Sigmoid colon (tissue), 6 donors: ENCODE measurements at regions not wholly inside any gene's neighbourhood (a gene's known extent, or its start where the extent isn't known, plus 50 kb on each side); places are given as distances from the start of the nearest gene placed in this dataset.

ENCODE experiments used
- DNase-seq: peaks from one replicate; pipeline ENCODE4 v3.0.0-alpha.2; 2019
- H3K27ac ChIP-seq, 4 donors: fragments of 200-600 bp; sonication (generic); one replicate each; pipeline ENCODE4 v1.5.1; 2016 to 2019; ENCODE audit warnings: mild to moderate bottlenecking in 1 of 4
- H3K27me3 ChIP-seq, 3 donors: fragments of 200-600 bp; sonication (generic); one replicate each; pipeline ENCODE4 v1.5.1; 2019; ENCODE audit warnings: mild to moderate bottlenecking in 1 of 3
- H3K36me3 ChIP-seq, 4 donors: fragments of 200-600 bp; sonication (generic); one replicate each; pipeline ENCODE4 v1.5.1; 2016 to 2019
- H3K4me1 ChIP-seq, 4 donors: fragments of 200-600 bp; sonication (generic); one replicate each; pipeline ENCODE4 v1.5.1; 2017 to 2019
- H3K4me3 ChIP-seq, 4 donors: fragments of 200-600 bp; sonication (generic); one replicate each; pipeline ENCODE4 v1.5.1; 2017 to 2019; ENCODE audit warnings: mild to moderate bottlenecking in 2 of 4, moderate library complexity in 1 of 4
- H3K9me3 ChIP-seq, 4 donors: fragments of 200-600 bp in 3 of 4; sonication (generic) in 3 of 4; one replicate each; pipeline versions ENCODE4 v1.5.1 to v1.6.1; 2013 to 2019
- EP300 ChIP-seq, 4 donors: sonication (generic); formaldehyde crosslinking; IDR thresholded peaks; one replicate each; pipeline ENCODE4 v1.6.1; 2017; ENCODE audit warnings: antibody characterized with exemption in 4 of 4
- POLR2A ChIP-seq, 2 donors: fragments of 450-650 bp; IDR thresholded peaks; one replicate each; pipeline ENCODE4 v1.6.1; 2016; ENCODE audit warnings: antibody characterized with exemption in 2 of 2, mild to moderate bottlenecking in 2 of 2, moderate library complexity in 2 of 2
- POLR2AphosphoS5 ChIP-seq, 4 donors: sonication (generic); formaldehyde crosslinking; IDR thresholded peaks; one replicate each; pipeline ENCODE4 v1.6.1; 2017; ENCODE audit warnings: antibody characterized with exemption in 4 of 4
- WGBS, 2 donors: extraction: QIAGEN DNeasy Blood & Tissue Kit; methylation state at CpG; one replicate each; pipeline ENCODE4 v1.1.7; 2013; 5-methylcytosine and 5-hydroxymethylcytosine counted together
- intact Hi-C: fragments of 100-400 bp; cut with DNase I; formaldehyde crosslinking; loops from one replicate; pipeline ENCODE4 v1.15.1; 2023
- TF ChIP-seq, protein P1 (sequence below), 4 experiments: fragments of 450-650 bp in 3 of 4; fragments of 200-600 bp in 1 of 4; IDR thresholded peaks; one replicate each; pipeline ENCODE4 v1.5.1; 2016 to 2019; ENCODE audit warnings: antibody characterized with exemption in 4 of 4, mild to moderate bottlenecking in 3 of 4, moderate library complexity in 2 of 4
- donor health status: healthy with polysubstance abuse.
- donor health status: healthy.

DNA sequence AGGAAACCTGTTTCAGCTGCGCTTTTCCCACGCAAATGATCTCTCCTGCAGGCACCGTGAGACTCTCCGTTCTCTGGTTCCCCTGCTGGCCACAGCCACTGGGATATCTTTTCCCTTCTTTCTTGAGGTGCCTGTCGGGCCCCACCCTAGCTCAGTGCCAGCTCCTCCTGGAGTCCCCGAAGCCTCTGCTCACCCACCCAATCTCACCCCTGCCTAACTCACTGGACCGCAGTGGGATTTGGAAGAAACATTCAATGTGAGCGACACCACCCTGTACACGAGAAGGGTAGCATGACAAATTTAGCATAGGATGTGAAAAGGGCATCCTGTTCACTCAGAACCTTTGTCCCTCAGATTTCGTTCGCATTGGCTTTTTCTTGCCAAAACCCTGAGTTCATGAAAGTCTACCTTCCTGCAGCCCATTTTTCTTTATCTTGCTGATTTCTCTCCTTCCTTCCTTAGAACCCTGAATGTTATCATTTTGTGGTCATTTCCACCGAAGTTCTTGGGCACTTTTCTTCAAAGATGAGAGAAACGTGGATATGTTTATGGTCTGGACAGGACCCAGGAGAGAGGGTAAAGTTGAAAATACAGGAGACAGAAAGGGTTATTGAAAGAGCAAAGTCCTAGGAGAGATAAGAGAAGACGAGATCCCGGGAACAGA, 63.6 kb upstream of the ELK3 start:
- no peaks in the 10 kb centered on the region for H3K27me3 ChIP-seq
- H3K27ac ChIP-seq: no peak overlapping the region
- no peaks in the 10 kb centered on the region for H3K4me1 ChIP-seq
- H3K4me3 ChIP-seq: no peak overlapping the region
- TF ChIP-seq POLR2AphosphoS5 (IDR thresholded peaks at IDR 0.05) (no peak), POLR2A (IDR thresholded peaks at IDR 0.05) (no peak), EP300 (IDR thresholded peaks at IDR 0.05) (no peak)
- TF ChIP-seq, protein P1, sequence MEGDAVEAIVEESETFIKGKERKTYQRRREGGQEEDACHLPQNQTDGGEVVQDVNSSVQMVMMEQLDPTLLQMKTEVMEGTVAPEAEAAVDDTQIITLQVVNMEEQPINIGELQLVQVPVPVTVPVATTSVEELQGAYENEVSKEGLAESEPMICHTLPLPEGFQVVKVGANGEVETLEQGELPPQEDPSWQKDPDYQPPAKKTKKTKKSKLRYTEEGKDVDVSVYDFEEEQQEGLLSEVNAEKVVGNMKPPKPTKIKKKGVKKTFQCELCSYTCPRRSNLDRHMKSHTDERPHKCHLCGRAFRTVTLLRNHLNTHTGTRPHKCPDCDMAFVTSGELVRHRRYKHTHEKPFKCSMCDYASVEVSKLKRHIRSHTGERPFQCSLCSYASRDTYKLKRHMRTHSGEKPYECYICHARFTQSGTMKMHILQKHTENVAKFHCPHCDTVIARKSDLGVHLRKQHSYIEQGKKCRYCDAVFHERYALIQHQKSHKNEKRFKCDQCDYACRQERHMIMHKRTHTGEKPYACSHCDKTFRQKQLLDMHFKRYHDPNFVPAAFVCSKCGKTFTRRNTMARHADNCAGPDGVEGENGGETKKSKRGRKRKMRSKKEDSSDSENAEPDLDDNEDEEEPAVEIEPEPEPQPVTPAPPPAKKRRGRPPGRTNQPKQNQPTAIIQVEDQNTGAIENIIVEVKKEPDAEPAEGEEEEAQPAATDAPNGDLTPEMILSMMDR (IDR thresholded peaks at IDR 0.05): no peak
- intact Hi-C loops: no loop called here
- no peaks in the 10 kb centered on the region for H3K36me3 ChIP-seq
- 69 to 77% methylated on average over 15 of the region's 15 CpGs for WGBS, 2 donors
- DNase-seq: no peak
- H3K9me3 ChIP-seq: no peaks in the 10 kb centered on the region

DNA sequence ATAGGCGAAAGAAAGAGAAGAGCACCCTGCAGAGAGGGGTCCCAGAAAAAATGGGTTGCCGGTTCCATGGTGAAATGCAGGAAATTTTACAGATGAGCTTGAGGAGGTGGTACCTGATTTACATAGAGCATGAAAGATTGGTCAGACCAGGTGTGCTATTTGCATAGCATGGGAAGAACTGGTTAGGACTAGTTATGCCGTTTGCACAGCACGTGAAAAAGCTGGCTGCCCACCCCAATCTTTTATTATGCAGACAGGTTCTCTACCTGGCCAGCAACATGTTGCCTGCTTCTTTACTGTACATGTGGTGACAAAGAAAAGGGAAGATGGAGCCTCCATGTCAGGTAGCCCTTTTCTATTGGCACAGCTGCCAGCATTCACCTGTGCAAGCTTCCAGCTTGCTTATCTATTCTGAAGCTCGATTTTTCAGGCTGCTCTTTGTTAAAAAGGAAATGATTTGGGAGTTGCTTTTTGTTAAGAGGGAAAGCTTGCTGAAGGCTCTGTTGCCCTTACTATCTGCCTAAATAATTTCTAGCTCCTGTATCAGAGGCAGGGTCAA, 62.9 kb upstream of the ELK3 start:
- Histone ChIP-seq H3K4me3 (no peak overlapping the region), H3K27ac (no peak overlapping the region)
- intact Hi-C loops: no loop called here

DNA sequence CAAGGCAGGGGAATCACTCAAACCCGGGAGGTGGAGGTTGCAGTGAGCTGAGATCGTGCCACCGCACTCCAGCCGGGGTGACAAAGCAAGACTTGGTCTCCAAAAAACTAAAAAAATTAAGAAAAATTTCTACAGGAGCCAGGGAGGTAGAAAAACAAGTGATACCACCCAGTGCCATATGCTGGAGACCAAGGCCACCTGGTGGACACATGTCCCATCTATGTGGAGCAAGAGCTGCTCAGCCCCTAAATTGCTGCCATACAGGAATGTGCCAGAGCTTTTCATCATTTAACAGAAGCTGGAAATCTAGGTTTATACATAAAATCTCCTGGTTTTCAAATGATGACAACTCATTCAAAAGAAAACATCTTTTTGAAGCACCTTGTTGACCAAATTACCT, 61.4 kb upstream of the ELK3 start:
- Histone ChIP-seq H3K4me3 (no peak overlapping the region), H3K27me3 (no peaks in the 10 kb centered on the region), H3K9me3 (no peaks in the 10 kb centered on the region), H3K27ac (no peak overlapping the region), H3K4me1 (peaks cover 0 to 7% (median 0%) of the 10 kb centered on the region in 4 donors), H3K36me3 (no peaks in the 10 kb centered on the region)
- no peak for TF ChIP-seq EP300 (IDR thresholded peaks at IDR 0.05)
- TF ChIP-seq, protein P1 (IDR thresholded peaks at IDR 0.05): no peak
- no peak for TF ChIP-seq POLR2AphosphoS5 (IDR thresholded peaks at IDR 0.05)
- no peak for TF ChIP-seq POLR2A (IDR thresholded peaks at IDR 0.05)
- intact Hi-C loops: no loop called here
- 87 to 95% methylated on average over 4 of the region's 4 CpGs for WGBS, 2 donors
- no peak for DNase-seq

More for the DNA sequence above, 62.9 kb upstream of the ELK3 start:
- 44 to 62% methylated on average over 5 of the region's 5 CpGs for WGBS, 2 donors
- H3K4me1 ChIP-seq: peaks cover 0 to 4% (median 0%) of the 10 kb centered on the region in 4 donors
- TF ChIP-seq POLR2AphosphoS5 (IDR thresholded peaks at IDR 0.05) (no peak), EP300 (IDR thresholded peaks at IDR 0.05) (no peak), POLR2A (IDR thresholded peaks at IDR 0.05) (no peak)
- TF ChIP-seq, protein P1 (IDR thresholded peaks at IDR 0.05): no peak
- H3K9me3 ChIP-seq: no peaks in the 10 kb centered on the region
- H3K36me3 ChIP-seq: no peaks in the 10 kb centered on the region
- no peaks in the 10 kb centered on the region for H3K27me3 ChIP-seq
- no peak for DNase-seq

DNA sequence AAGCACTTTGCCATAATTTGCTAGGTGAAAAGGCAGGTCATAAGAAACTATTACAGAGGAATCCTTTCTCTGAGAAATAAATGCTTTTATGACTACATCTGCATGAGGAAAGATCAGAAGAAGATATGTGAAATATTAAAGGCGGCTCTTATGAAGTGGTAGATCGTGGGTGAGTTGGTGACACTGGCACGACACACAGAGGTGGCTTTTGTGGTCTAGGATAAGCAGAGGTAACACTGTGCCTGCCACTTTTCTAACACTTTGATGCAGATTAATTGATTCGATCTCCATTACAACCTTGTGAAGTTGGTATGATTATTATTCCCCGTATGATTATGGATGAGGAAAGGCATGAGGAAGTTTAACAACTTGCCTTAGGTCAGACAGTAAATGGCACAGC, 60.0 kb upstream of the ELK3 start:
- H3K27me3 ChIP-seq: no peaks in the 10 kb centered on the region

More for the DNA sequence above, 60.0 kb upstream of the ELK3 start:
- no peak overlapping the region for H3K4me3 ChIP-seq
- DNase-seq: no peak
- TF ChIP-seq POLR2A (IDR thresholded peaks at IDR 0.05) (no peak), EP300 (IDR thresholded peaks at IDR 0.05) (no peak)
- TF ChIP-seq, protein P1 (IDR thresholded peaks at IDR 0.05): no peak
- intact Hi-C loops: no loop called here
- WGBS, 2 donors: 70 to 79% methylated on average over 5 of the region's 5 CpGs
- no peak overlapping the region for H3K27ac ChIP-seq
- no peaks in the 10 kb centered on the region for H3K36me3 ChIP-seq
- no peaks in the 10 kb centered on the region for H3K9me3 ChIP-seq
- peaks cover 0 to 7% (median 0%) of the 10 kb centered on the region in 4 donors for H3K4me1 ChIP-seq
